ENCODE measurements at regions not wholly inside any gene's neighbourhood (a gene's known extent, or its start where the extent isn't known, plus 50 kb on each side); places are given as distances from the start of the nearest gene placed in this dataset.

GRCh38 chr5:124111886-124112285, 599.9 kb downstream of the CSNK1G3 start:
- ChIA-PET POLR2A (no interaction called here), CTCF (no interaction called here)
- H3K4me1 Mint-ChIP-seq (ENCODE audit: low read depth), result no peaks in the 10 kb centered on the region
- DNase-seq (no peak), ATAC-seq (no peak)
- no peaks in the 10 kb centered on the region for H3K36me3 Mint-ChIP-seq (ENCODE audit: low read depth)
- intact Hi-C loops (cut with micrococcal nuclease), result no loop called here
- no peak overlapping the region for H3K4me3 Mint-ChIP-seq
- H3K9me3 Mint-ChIP-seq, result no peaks in the 10 kb centered on the region
- no peak for TF ChIP-seq CTCF (IDR thresholded peaks at IDR 0.05)
- no peaks in the 10 kb centered on the region for H3K27me3 Mint-ChIP-seq
- no peak overlapping the region for H3K27ac Mint-ChIP-seq

- ChIA-PET CTCF (no interaction called here), POLR2A (no interaction called here)
These were observed 599.0 kb downstream of the CSNK1G3 start for GRCh38 chr5:124110942-124111341.

GRCh38 chr5:124105326-124105725, 593.3 kb downstream of the CSNK1G3 start:
- POLR2A ChIA-PET, result no interaction called here
- DNase-seq, result no peak
- ATAC-seq, result no peak
- no peak for TF ChIP-seq CTCF (IDR thresholded peaks at IDR 0.05)
- Mint-ChIP-seq H3K27ac (no peak overlapping the region), H3K4me3 (no peak overlapping the region), H3K9me3 (no peaks in the 10 kb centered on the region), H3K4me1 (ENCODE audit: low read depth) (no peaks in the 10 kb centered on the region), H3K36me3 (ENCODE audit: low read depth) (no peaks in the 10 kb centered on the region), H3K27me3 (no peaks in the 10 kb centered on the region)
- CTCF ChIA-PET, result no interaction called here
- intact Hi-C loops (cut with micrococcal nuclease), result no loop called here

More at GRCh38 chr5:124110942-124111341, 599.0 kb downstream of the CSNK1G3 start:
- no peak for TF ChIP-seq CTCF (IDR thresholded peaks at IDR 0.05)
- H3K27ac Mint-ChIP-seq, result no peak overlapping the region
- H3K27me3 Mint-ChIP-seq, result no peaks in the 10 kb centered on the region
- no peaks in the 10 kb centered on the region for H3K4me1 Mint-ChIP-seq (ENCODE audit: low read depth)
- H3K9me3 Mint-ChIP-seq, result no peaks in the 10 kb centered on the region
- intact Hi-C loops (cut with micrococcal nuclease), result no loop called here
- no peak overlapping the region for H3K4me3 Mint-ChIP-seq
- no peak for DNase-seq
- no peaks in the 10 kb centered on the region for H3K36me3 Mint-ChIP-seq (ENCODE audit: low read depth)
- no peak for ATAC-seq

- no peak for TF ChIP-seq CTCF (IDR thresholded peaks at IDR 0.05)
- Mint-ChIP-seq H3K9me3 (no peaks in the 10 kb centered on the region), H3K4me3 (no peak overlapping the region), H3K4me1 (ENCODE audit: low read depth) (no peaks in the 10 kb centered on the region), H3K27me3 (no peaks in the 10 kb centered on the region), H3K27ac (no peak overlapping the region), H3K36me3 (ENCODE audit: low read depth) (no peaks in the 10 kb centered on the region)
- POLR2A ChIA-PET, result no interaction called here
- CTCF ChIA-PET, result no interaction called here
- DNase-seq (no peak), ATAC-seq (no peak)
- intact Hi-C loops (cut with micrococcal nuclease), result no loop called here
These were observed 592.8 kb downstream of the CSNK1G3 start for GRCh38 chr5:124104821-124105220.

GRCh38 chr5:124104344-124104743, 592.4 kb downstream of the CSNK1G3 start:
- DNase-seq (no peak), ATAC-seq (no peak)
- no peaks in the 10 kb centered on the region for H3K27me3 Mint-ChIP-seq
- H3K27ac Mint-ChIP-seq, result no peak overlapping the region
- H3K36me3 Mint-ChIP-seq (ENCODE audit: low read depth), result no peaks in the 10 kb centered on the region
- intact Hi-C loops (cut with micrococcal nuclease), result no loop called here
- no peak for TF ChIP-seq CTCF (IDR thresholded peaks at IDR 0.05)
- H3K9me3 Mint-ChIP-seq, result no peaks in the 10 kb centered on the region
- ChIA-PET POLR2A (no interaction called here), CTCF (no interaction called here)
- H3K4me1 Mint-ChIP-seq (ENCODE audit: low read depth), result no peaks in the 10 kb centered on the region
- no peak overlapping the region for H3K4me3 Mint-ChIP-seq
